ENCODE measurements at regions not wholly inside any gene's neighbourhood (a gene's known extent, or its start where the extent isn't known, plus 50 kb on each side); places are given as distances from the start of the nearest gene placed in this dataset.

GRCh38 chr7:18288322-18289037 lies 207.1 kb upstream of the HDAC9 start:
- Histone ChIP-seq H3K79me1 (replicated peaks; ENCODE audit: low read length, poor library complexity, severe bottlenecking) (no peaks in the 10 kb centered on the region), H3K27me3 (ENCODE audit: control insufficient read depth in 1 of 2, insufficient read depth in 1 of 2, low read length in 2 of 2) (no peaks in the 10 kb centered on the region), H4K91ac (ENCODE audit: low read length) (no peak overlapping the region), H3K27ac (ENCODE audit: low read length, poor library complexity, severe bottlenecking) (no peak overlapping the region), H2BK5ac (ENCODE audit: low read depth, low read length, poor library complexity, severe bottlenecking) (no peak overlapping the region), H3K9ac (ENCODE audit: low read length) (no peak overlapping the region), H3K9me3 (ENCODE audit: control insufficient read depth, low read length) (no peaks in the 10 kb centered on the region), H3K4me2 (ENCODE audit: low read length, poor library complexity, severe bottlenecking) (no peak overlapping the region), H3K4me1 (ENCODE audit: control insufficient read depth, insufficient read depth, low read depth, low read length) (no peaks in the 10 kb centered on the region), H2BK12ac (ENCODE audit: low read length in 2 of 2) (no peak overlapping the region), H2AK5ac (ENCODE audit: low read length, severe bottlenecking) (no peak overlapping the region), H3K4me3 (ENCODE audit: insufficient read depth in 1 of 2, low read depth in 1 of 2, low read length in 2 of 2) (no peak overlapping the region), H3K4ac (ENCODE audit: low read depth in 1 of 2, low read length in 2 of 2) (no peak overlapping the region), H3K23ac (ENCODE audit: low read length in 2 of 2) (no peak overlapping the region), H3K36me3 (ENCODE audit: control insufficient read depth in 1 of 2, insufficient read depth in 2 of 2, low read depth in 1 of 2, low read length in 2 of 2) (no peaks in the 10 kb centered on the region), H2AFZ (ENCODE audit: low read depth, low read length) (no peak overlapping the region), H3K14ac (ENCODE audit: low read length in 2 of 2) (no peak overlapping the region), H2BK120ac (ENCODE audit: low read depth, low read length) (no peak overlapping the region), H4K8ac (ENCODE audit: low read length) (no peak overlapping the region), H2BK15ac (ENCODE audit: low read depth, poor library complexity, severe bottlenecking) (no peak overlapping the region), H3K18ac (ENCODE audit: low read depth in 1 of 2, low read length in 2 of 2) (no peak overlapping the region)
- WGBS: 100% methylated on average over 2 of the region's 3 CpGs
- no peak for DNase-seq

- no peaks in the 10 kb centered on the region for H3K9me3 ChIP-seq (ENCODE audit: control insufficient read depth, low read length)
- H4K8ac ChIP-seq (ENCODE audit: low read length): no peak overlapping the region
- no peak overlapping the region for H2AK5ac ChIP-seq (ENCODE audit: low read length, severe bottlenecking)
- H3K23ac ChIP-seq (ENCODE audit: low read length in 2 of 2): no peak overlapping the region
- H2BK15ac ChIP-seq (ENCODE audit: low read depth, poor library complexity, severe bottlenecking): no peak overlapping the region
- H3K9ac ChIP-seq (ENCODE audit: low read length): no peak overlapping the region
- H4K91ac ChIP-seq (ENCODE audit: low read length): no peak overlapping the region
- H3K4me1 ChIP-seq (ENCODE audit: control insufficient read depth, insufficient read depth, low read depth, low read length): no peaks in the 10 kb centered on the region
- no peak overlapping the region for H2BK120ac ChIP-seq (ENCODE audit: low read depth, low read length)
- H3K27ac ChIP-seq (ENCODE audit: low read length, poor library complexity, severe bottlenecking): no peak overlapping the region
- no peaks in the 10 kb centered on the region for H3K27me3 ChIP-seq (ENCODE audit: control insufficient read depth in 1 of 2, insufficient read depth in 1 of 2, low read length in 2 of 2)
- DNase-seq: no peak
- no peak overlapping the region for H2AFZ ChIP-seq (ENCODE audit: low read depth, low read length)
- no peak overlapping the region for H3K4ac ChIP-seq (ENCODE audit: low read depth in 1 of 2, low read length in 2 of 2)
- no peak overlapping the region for H2BK5ac ChIP-seq (ENCODE audit: low read depth, low read length, poor library complexity, severe bottlenecking)
- H3K4me2 ChIP-seq (ENCODE audit: low read length, poor library complexity, severe bottlenecking): no peak overlapping the region
- 95% methylated on average over 2 of the region's 4 CpGs for WGBS
- no peak overlapping the region for H3K4me3 ChIP-seq (ENCODE audit: insufficient read depth in 1 of 2, low read depth in 1 of 2, low read length in 2 of 2)
- no peaks in the 10 kb centered on the region for H3K36me3 ChIP-seq (ENCODE audit: control insufficient read depth in 1 of 2, insufficient read depth in 2 of 2, low read depth in 1 of 2, low read length in 2 of 2)
- no peak overlapping the region for H2BK12ac ChIP-seq (ENCODE audit: low read length in 2 of 2)
- no peak overlapping the region for H3K18ac ChIP-seq (ENCODE audit: low read depth in 1 of 2, low read length in 2 of 2)
- no peaks in the 10 kb centered on the region for H3K79me1 ChIP-seq (replicated peaks; ENCODE audit: low read length, poor library complexity, severe bottlenecking)
- H3K14ac ChIP-seq (ENCODE audit: low read length in 2 of 2): no peak overlapping the region
Observed at GRCh38 chr7:18289788-18290187, 205.8 kb upstream of the HDAC9 start.

GRCh38 chr7:18290223-18290622 lies 205.3 kb upstream of the HDAC9 start:
- Histone ChIP-seq H2BK120ac (ENCODE audit: low read depth, low read length) (no peak overlapping the region), H3K4ac (ENCODE audit: low read depth in 1 of 2, low read length in 2 of 2) (no peak overlapping the region), H2BK5ac (ENCODE audit: low read depth, low read length, poor library complexity, severe bottlenecking) (no peak overlapping the region), H4K91ac (ENCODE audit: low read length) (no peak overlapping the region), H3K27me3 (ENCODE audit: control insufficient read depth in 1 of 2, insufficient read depth in 1 of 2, low read length in 2 of 2) (no peaks in the 10 kb centered on the region), H2AK5ac (ENCODE audit: low read length, severe bottlenecking) (no peak overlapping the region), H2BK15ac (ENCODE audit: low read depth, poor library complexity, severe bottlenecking) (no peak overlapping the region), H3K9me3 (ENCODE audit: control insufficient read depth, low read length) (no peaks in the 10 kb centered on the region), H3K18ac (ENCODE audit: low read depth in 1 of 2, low read length in 2 of 2) (no peak overlapping the region), H3K9ac (ENCODE audit: low read length) (no peak overlapping the region), H3K4me1 (ENCODE audit: control insufficient read depth, insufficient read depth, low read depth, low read length) (no peaks in the 10 kb centered on the region), H3K36me3 (ENCODE audit: control insufficient read depth in 1 of 2, insufficient read depth in 2 of 2, low read depth in 1 of 2, low read length in 2 of 2) (no peaks in the 10 kb centered on the region), H3K4me3 (ENCODE audit: insufficient read depth in 1 of 2, low read depth in 1 of 2, low read length in 2 of 2) (no peak overlapping the region), H3K27ac (ENCODE audit: low read length, poor library complexity, severe bottlenecking) (no peak overlapping the region), H2AFZ (ENCODE audit: low read depth, low read length) (no peak overlapping the region), H2BK12ac (ENCODE audit: low read length in 2 of 2) (no peak overlapping the region), H3K79me1 (replicated peaks; ENCODE audit: low read length, poor library complexity, severe bottlenecking) (no peaks in the 10 kb centered on the region), H3K14ac (ENCODE audit: low read length in 2 of 2) (no peak overlapping the region), H4K8ac (ENCODE audit: low read length) (no peak overlapping the region), H3K4me2 (ENCODE audit: low read length, poor library complexity, severe bottlenecking) (no peak overlapping the region), H3K23ac (ENCODE audit: low read length in 2 of 2) (no peak overlapping the region)
- WGBS: 77% methylated on average over 5 of the region's 5 CpGs
- DNase-seq: no peak

GRCh38 chr7:18290865-18291264 lies 204.7 kb upstream of the HDAC9 start:
- WGBS: 100% methylated on average over 1 of the region's 1 CpG

More at GRCh38 chr7:18290865-18291264, 204.7 kb upstream of the HDAC9 start:
- no peak overlapping the region for H3K4me2 ChIP-seq (ENCODE audit: low read length, poor library complexity, severe bottlenecking)
- H3K4ac ChIP-seq (ENCODE audit: low read depth in 1 of 2, low read length in 2 of 2): no peak overlapping the region
- DNase-seq: no peak
- no peak overlapping the region for H3K27ac ChIP-seq (ENCODE audit: low read length, poor library complexity, severe bottlenecking)
- no peak overlapping the region for H2BK15ac ChIP-seq (ENCODE audit: low read depth, poor library complexity, severe bottlenecking)
- no peak overlapping the region for H3K23ac ChIP-seq (ENCODE audit: low read length in 2 of 2)
- H4K91ac ChIP-seq (ENCODE audit: low read length): no peak overlapping the region
- no peaks in the 10 kb centered on the region for H3K27me3 ChIP-seq (ENCODE audit: control insufficient read depth in 1 of 2, insufficient read depth in 1 of 2, low read length in 2 of 2)
- H2BK5ac ChIP-seq (ENCODE audit: low read depth, low read length, poor library complexity, severe bottlenecking): no peak overlapping the region
- H3K18ac ChIP-seq (ENCODE audit: low read depth in 1 of 2, low read length in 2 of 2): no peak overlapping the region
- no peak overlapping the region for H2BK12ac ChIP-seq (ENCODE audit: low read length in 2 of 2)
- no peak overlapping the region for H2BK120ac ChIP-seq (ENCODE audit: low read depth, low read length)
- no peaks in the 10 kb centered on the region for H3K9me3 ChIP-seq (ENCODE audit: control insufficient read depth, low read length)
- H2AFZ ChIP-seq (ENCODE audit: low read depth, low read length): no peak overlapping the region
- no peak overlapping the region for H3K4me3 ChIP-seq (ENCODE audit: insufficient read depth in 1 of 2, low read depth in 1 of 2, low read length in 2 of 2)
- no peak overlapping the region for H3K14ac ChIP-seq (ENCODE audit: low read length in 2 of 2)
- no peaks in the 10 kb centered on the region for H3K79me1 ChIP-seq (replicated peaks; ENCODE audit: low read length, poor library complexity, severe bottlenecking)
- no peak overlapping the region for H4K8ac ChIP-seq (ENCODE audit: low read length)
- H2AK5ac ChIP-seq (ENCODE audit: low read length, severe bottlenecking): no peak overlapping the region
- no peaks in the 10 kb centered on the region for H3K36me3 ChIP-seq (ENCODE audit: control insufficient read depth in 1 of 2, insufficient read depth in 2 of 2, low read depth in 1 of 2, low read length in 2 of 2)
- no peak overlapping the region for H3K9ac ChIP-seq (ENCODE audit: low read length)
- H3K4me1 ChIP-seq (ENCODE audit: control insufficient read depth, insufficient read depth, low read depth, low read length): no peaks in the 10 kb centered on the region
